HG03520 (cell line): ENCODE measurements at regions not wholly inside any gene's neighbourhood (a gene's known extent, or its start where the extent isn't known, plus 50 kb on each side); places are given as distances from the start of the nearest gene placed in this dataset.
A peak's percentile ranks its signal among the peaks of the same experiment; 100 is the strongest.
"Not testable (repeated sequence)": the region's sequence is repeated elsewhere in the genome, so short reads cannot be mapped to it uniquely, and the experiment has no call there.

Source experiments
- ATAC-seq: cut with Tn5 transposase; IDR thresholded peaks from one replicate; pipeline ENCODE4 v1.9.1; 2021; ENCODE audit warnings: mild to moderate bottlenecking, moderate library complexity; ENCODE audit not compliant: unreplicated experiment

DNA sequence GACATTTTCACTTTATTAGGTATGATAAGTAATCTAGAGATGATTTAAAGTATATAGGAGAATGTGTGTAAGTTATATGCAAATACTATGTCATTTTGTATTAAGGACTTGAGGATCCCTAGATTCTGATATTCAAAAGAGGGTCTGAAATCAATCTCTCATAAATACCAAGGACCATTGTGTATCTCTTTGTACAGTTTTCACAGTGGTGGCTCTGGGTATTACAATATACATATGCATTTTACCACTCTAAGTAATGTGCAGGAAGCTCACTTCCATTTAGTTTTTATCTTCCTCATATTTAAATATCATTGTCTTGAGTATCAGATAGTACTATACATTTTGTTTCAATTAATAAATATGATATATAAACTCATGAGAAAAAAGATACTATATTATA, 862.6 kb upstream of the PCDH20 start:
- no peak for ATAC-seq

DNA sequence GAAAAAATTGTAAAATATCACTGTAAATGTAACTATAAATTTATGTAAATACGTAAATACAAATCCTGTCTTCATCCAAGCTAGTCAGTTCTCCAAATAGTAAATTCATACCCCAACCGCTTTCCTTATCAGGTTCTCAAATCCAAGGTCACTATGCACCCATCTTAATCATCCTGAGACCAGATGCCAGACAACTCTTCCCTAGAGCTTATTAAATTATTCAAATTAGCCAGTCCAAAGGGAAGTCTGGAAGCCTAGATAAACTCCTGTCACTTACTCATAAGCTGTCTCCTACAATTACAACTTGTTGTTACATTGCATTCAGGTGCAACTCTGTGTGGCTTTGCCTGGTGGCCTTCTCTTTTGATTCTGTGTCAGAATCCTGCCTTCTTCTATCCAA, 836.1 kb upstream of the PCDH20 start:
- no peak for ATAC-seq

DNA sequence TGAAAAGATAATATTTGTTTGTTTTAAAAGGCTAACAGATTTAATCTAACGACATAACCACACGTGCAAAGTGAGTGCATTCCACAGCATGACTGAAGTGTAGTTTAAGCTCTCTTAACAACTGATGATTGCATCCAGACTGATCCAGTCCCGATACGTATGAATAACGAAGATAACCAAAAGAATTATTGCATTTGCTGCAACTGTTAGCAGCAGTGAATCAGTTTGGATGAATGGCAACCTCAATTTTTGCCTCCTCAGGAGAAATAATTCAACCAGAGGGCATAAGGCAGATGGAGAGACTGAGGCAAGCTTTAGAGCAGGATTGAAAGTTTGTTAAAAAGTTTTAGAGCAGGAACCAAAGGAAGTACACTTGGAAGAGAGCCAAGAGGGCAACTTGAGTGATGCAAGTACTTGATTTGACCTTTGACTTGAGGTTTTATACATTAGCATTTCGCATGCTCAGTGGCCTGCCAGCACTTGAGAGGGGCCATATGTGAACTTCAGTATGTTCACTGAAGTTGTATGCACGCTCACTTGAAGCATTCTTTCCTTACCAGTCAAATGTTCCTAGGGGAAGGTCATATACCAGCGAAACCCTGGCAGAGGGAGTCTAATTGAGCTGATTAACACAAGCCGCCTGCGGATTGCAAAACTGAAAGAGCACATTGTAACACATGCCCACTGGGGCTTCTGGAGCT, 835.0 kb upstream of the PCDH20 start:
- ATAC-seq = no peak

DNA sequence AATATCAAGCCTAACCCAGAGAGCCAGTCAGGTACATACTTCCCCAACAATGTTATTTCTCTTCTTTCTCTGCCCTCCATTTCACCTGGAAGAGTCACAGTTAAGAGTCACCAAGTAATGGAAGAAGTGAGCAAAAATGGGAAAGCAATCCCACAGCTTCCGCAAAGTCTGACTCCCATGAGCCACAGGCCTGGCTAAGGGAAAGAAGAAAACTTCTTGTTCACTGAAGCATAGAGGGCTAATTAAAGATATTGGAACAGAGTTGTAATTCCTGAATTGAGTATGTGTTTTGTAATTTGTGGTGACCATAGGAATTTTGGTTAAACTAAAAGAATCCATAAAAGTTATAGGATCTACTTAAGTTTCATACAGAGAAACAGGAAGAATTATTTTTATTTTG, 830.9 kb upstream of the PCDH20 start:
- ATAC-seq = no peak

DNA sequence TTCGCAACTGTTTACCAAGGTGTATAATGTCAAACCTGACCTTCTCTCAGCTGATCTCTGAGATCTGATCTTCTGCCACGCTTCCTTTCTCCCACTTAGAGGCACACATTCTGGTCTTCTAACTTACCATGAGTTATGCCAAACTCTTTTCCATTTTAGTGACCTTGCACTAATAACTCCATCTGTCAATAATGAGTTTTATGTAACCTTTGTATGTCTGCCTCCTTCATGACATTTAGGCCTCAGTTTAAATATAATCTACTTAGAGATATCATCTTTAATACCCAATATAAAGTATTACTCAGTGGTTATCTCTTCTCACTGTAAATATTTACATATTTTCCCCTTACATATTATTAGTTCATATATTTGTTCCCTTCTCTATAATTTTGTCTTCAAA, 827.5 kb upstream of the PCDH20 start:
- no peak for ATAC-seq

DNA sequence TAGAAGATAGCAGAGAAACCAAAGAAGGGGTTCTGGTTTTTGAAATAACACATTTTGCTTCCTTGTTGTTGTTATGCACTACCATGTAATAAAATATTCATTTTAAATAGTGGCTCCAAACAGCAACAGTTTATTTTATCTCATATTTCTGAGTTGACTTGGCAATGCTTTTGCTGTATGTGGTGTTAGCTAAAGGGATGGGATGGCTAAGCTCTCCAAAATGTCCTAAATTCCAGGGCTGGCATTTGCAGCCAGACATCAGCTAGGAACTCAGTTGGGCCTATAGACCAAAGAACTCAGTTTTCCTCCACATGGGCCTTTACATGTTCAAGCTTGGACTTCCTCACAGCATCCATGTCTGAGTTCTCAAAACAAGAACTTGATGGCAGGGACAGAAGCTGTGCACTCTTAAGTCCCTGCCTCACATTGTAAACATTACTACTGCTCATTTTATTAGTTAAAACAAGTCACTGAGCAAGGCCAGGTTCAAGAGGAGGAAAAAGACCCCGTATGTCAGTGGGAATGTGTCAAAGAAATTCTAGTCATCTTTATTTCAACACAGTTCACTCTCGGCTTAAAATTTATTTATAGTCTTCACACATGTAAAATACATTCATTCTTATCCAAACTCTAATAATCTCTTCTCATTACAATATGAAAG, 819.3 kb upstream of the PCDH20 start:
- no peak for ATAC-seq

DNA sequence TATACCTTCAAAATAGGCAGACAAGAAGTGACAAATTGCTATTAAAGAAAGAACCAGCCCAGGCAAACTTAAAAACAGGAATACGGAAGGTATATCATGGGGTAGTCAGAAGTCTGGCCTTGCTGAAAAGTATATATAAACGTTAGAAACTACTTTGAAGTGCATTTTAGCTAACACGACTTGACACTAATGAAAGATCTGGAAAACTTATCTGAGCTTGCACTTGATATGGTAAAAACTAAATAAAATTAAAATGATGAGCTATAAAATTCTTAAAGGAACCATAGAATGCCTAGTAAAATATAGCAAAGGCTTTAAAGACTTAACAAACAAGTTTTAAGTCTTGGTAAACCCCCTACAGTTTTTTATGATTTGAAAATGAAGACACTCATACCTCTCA, 795.3 kb upstream of the PCDH20 start:
- no peak for ATAC-seq

DNA sequence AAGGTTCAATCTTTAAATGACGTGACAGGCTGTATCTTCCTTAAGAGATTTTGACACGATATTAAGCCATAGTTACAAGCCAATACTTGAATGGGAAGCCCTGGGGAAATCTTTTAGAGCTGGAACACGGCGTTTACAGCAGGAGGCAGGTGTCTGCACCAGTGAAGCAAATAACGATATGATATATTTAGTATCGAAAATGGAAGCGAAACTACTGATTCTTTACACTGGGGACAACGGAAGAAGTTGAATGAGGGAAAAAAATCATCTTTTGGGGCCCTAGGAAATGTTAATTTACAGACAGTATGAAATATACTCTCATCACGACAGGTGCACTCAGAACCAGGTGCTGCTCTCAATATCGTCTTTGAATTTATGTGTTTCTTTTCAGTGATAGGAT, 793.9 kb upstream of the PCDH20 start:
- peak; percentile 77 for ATAC-seq

DNA sequence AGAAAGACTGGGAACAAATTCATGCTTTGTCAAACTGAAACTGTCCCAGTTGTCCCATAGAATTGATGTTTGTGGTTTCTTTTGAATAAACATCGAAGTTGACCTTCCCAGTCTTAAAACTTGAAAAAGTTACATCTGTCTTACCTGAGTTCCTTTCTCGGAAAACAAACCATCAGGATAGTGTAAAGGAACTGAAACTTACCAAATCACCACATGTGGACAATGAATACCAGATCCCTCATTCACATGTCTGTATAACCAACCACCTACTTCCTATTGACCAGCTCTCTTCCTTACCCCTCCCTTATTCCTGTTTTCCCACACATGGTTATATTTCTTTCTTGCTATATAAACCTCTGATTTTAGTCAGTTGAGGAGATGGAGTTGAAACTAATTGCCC, 791.7 kb upstream of the PCDH20 start:
- no peak for ATAC-seq

DNA sequence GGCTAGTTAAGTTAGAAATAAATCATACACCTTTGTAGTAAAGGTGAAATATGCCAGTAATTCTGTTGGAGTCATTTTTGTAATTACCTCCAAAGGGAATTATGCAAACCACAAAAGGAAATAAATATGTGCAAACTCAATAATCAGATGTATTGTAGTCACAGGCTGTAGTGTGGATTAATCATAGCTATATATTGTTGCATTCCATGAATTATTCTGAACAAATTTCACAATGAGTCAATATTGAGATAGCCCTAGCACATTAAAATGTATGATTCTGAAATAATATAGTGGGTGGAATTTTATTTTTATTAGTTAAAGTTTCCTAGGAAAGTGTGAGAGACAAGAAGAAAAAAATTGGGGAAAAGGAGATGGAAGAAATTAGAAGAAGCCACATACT, 790.5 kb upstream of the PCDH20 start:
- no peak for ATAC-seq

DNA sequence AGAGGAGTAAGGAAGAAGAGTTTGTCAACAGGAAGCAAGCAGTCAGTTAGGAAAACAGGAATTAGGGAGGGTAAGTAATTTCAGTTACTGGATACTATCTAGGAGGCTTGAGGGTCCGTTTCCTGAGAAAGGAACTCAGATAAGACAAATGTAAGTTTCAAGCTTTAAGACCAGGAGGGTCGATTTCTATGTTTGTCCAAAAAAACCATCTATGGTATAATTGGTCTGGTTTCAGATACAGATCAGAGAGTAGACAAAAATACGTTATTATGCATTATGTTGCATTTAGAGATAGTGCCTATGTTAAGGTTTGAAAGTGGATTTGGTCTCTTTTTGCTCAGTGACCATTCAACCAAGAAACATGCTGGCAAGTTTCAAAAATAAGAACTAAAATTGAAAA, 789.6 kb upstream of the PCDH20 start:
- ATAC-seq = no peak

DNA sequence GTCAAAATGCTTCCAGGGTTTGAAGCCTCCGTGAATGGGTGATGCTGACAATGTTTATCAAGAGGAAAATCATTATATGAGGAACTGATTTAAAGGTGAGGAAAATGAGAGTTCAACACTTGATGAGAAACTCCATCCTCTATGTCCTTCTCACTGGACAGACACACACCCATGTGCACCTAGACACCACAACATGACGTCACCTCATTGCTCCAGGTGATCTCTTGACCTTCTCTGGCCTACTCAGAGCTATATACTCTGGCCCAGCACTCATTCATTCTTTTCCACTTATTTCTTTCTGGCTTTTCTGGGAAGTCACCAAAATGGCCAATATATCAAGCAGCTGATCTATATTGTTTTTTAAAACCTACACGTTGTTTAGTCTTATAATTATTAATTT, 778.7 kb upstream of the PCDH20 start:
- ATAC-seq = no peak

DNA sequence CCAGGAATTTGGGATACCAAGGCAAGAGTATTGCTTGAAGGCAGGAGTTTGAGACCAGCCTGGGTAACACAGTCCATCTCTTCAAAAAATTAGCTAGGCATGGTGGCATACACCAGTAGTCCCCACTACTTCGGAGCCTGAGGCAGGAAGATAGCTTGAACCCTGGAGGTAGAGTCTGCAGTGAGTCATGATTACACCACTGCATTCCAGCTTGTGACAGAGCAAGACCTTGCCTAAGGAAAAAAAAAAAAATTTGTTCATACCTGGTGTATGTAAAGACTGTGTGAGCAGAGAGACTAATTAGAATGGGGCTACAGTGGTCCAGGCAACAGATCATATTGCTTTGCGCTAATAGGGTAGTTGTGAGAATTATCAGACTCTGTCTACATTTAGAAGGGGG, 778.3 kb upstream of the PCDH20 start:
- ATAC-seq = no peak

DNA sequence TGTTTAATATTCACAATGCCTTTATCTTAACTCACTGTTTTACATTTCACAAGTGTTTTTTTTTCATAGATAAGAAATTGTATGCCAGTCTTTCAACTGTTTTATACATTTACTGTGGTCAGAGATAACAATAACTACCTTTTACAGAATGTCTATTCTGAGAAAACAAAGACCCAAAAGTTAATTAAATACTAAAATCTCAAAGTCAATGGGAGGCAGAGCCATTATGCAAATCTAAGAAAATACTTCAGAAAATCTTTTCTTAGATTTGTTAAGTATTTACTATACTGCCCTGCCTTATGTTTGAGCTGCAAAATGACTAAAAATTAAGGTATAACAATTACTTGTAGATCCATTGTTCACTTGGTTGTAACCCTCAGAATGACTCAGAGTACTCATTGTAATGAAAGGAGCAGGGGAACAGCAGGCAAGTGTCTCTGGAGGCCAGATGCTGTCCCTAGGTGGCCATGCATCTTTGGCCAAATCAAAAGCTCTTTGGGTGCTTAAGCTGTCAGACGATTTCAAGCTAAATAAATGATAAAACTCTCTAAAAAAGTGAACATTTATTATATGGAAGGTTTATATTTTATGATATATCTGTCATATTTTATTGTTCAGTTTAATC, 770.1 kb upstream of the PCDH20 start:
- no peak for ATAC-seq

DNA sequence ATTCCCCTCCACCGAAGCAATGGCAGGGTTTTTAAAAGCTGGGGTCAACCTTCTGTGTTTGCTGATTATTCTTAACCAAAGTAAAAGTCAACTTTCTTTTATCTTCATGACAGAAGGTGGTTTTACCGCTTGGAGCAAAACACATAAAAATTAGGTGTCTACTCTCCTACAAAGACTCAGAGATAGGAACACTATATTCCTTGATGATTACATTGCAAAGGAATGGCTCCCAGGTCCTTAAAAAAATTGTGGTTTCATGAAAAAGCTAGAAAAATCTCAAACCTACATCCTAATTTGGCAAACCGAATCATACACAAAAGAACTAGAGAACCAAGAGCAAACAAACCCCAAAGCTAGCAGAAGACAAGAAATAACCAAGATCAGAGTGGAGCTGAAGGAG, 760.4 kb upstream of the PCDH20 start:
- no peak for ATAC-seq

DNA sequence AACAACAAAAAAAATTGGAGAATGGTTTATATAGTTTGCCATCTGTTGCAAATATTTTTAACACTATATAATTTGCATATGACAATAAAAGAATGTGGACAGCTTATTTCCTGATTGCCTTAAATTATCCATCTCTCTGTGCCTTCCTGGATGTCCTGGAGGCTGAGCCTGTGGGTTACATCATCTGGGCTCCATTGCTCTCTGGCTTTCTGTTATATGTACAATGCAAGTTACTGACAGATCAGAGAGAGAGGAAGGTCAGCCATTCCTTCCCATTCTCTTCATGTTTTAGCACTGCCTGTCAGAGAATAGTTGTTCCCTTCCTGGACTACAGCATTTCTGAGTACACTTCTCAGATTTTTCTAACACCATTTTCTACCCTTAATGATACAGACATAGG, 758.3 kb upstream of the PCDH20 start:
- no peak for ATAC-seq

DNA sequence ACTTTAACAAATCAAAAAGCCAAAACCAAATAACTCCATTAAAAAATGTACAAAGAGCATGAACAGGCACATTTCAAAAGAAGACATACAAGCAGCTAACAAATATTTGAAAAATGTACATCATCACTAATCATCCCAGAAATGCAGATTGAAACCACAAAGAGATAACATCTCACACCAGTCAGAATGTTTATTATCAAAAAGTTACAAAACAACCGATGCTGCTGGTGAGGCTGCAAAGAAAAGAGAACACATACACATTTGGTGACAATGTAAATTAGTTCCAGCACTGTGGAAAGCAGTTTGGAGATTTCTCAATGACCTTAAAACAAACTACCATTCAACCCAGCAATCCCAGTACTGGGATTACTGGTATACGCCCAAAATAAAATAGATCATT, 756.0 kb upstream of the PCDH20 start:
- no peak for ATAC-seq

DNA sequence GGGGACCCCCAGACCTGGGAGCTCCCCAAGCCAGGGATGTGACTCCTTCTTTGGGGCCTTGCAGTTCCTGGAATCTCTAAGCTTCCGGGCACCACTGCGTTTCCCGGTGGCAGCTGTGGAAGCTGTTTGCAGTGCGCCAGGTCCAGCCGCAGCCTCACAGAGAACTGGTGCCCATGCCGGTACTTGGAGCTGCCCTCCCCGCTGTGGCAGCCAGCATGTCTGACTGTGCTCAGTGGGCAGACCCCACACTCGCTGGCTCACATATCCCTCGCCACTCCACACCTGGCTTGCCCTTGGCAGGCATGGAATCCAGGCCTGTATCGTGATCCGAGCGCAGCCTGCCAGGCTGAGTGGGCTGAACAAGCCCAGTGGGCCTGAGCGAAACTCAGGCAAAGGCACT, 753.2 kb upstream of the PCDH20 start:
- no peak for ATAC-seq

DNA sequence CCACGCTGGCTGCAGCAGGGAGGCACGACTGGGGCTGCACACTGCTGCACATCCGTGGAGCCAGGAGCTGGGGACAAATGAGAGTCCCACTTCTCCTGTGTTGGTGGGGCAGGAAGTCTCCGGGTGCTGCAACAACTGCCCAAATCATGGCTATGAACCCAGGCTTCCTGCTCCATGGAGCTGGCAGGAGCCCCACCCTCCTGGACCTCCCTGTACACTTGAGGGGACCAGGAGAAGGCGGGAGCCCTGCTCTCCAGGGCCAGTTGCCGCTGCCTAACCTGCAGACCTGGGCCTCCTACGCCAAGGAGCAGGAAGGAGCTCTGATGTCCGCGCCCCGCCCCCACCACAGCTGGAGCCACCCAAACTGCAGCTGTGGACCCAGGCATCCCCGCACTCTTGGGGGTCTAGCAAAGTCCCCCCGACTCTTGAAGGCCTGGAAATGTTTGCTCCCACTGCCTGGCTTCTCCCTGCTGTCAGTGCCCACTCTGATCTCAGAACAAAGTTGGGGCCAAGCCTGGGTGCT, 752.1 kb upstream of the PCDH20 start:
- no peak for ATAC-seq

DNA sequence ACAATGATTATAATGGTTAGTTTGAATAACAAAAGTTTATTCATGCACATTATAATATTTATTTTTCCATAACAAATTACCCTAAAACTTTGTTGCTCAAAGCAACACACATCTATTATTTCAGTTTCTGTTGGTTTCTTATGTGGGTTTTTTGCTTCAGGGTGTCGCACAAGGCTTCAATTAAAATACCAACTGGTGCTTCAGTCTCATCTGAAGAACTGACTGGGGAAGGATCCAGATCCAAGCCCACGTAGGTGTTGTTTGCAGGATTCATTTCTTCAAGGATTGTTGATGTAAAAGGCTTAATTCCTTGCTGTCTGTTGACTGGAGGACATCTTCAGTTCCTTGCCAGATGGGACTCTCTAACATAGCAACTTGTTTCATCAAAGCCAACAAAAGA, 747.2 kb upstream of the PCDH20 start:
- ATAC-seq = no peak

DNA sequence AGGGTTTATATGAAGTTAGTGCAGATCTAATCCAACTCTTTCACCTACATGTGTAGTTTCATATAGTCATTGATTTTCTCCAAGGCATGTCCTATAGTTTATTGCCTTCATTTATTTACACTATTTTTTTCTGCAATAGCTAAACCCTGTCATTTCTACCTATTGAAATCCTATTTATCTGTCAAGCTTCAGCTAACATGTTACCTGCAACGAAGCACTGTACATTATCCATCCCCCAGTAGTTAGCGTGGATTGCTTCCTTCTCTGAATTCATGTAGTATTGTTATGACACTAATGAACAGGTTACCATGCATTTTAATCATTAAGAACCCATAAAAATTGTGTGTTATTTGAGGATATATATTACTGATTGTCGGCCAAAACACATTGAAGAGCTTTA, 742.9 kb upstream of the PCDH20 start:
- no peak for ATAC-seq

DNA sequence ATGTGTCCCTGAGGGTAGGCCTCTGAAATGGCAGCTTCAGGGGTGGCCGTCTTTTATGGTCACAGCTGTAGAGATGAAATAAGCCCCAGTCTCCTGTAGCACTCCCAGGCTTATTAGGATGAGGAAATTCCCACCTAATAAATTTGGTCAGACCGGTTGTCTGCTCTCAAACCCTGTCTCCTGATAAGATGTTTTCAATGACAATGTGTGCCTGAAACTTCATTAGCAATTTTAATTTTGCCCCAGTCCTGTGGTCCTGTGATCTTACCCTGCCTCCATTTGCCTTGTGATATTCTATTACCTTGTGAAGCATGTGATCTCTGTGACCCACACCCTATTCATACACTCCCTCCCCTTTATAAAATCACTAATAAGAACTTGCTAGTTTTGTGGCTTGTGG, 736.1 kb upstream of the PCDH20 start:
- ATAC-seq = not testable (repeated sequence)
